ENCODE measurements at regions not wholly inside any gene's neighbourhood (a gene's known extent, or its start where the extent isn't known, plus 50 kb on each side); places are given as distances from the start of the nearest gene placed in this dataset.

DNA sequence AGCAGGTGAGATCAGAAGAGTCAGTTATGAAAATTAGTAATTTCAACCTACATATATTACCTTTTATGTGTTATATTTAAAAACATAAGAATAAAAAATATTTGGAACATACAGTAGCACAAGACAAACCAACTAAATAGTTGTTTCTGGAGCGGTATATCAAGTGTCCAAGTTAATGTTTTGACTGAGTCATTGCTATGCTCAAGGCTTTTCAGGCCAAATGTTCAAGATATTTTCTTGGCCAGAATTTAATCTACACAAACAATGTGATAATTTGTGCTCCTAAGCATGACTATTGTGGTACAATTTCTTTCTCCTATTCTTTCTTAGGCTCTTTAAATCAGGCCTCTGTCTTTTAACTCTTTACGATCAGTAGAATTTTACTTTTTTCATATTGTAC, 412.4 kb downstream of the RAP2B start:
- no peak for TF ChIP-seq CTCF (conservative IDR thresholded peaks at IDR 0.05; ENCODE audit: low read depth, low read length)
- DNase-seq (ENCODE audit: low read depth) = peak; percentile 34
- no peak overlapping the region for H3K4me3 ChIP-seq (ENCODE audit: low read depth, low read length)

DNA sequence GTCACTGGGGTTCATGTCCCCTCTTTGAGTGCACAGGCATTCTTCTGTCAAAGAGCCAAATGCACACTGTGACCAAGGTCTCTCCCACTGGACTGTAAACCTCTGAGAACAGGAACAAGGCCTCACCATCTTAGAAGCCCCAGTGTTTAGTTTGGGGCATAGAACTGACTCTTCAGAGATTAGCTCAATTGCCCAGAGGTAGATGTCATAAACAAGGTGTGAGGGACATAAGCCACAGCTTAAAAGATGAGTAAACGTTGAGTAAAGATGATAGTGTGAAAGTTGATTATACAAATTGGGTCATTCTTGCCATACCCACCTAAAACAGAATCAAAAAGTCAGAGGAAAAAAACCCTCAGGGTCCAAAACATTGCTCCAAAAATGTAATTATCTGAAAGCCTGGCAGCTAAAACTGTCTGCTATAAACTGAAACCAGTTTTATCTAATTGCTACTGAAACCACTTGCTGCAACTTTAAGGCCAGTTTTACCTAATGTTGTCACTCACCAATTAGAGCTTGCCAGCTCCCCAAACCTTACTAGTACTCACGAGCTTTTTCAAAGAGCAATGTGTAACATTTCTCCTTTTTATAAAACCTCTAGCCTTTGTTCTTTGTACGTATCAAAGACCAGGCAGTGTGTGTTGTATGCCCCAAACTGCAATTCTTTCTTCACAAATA, 415.2 kb downstream of the RAP2B start:
- no peak overlapping the region for H3K4me3 ChIP-seq (ENCODE audit: low read depth, low read length)
- DNase-seq (ENCODE audit: low read depth) = no peak
- TF ChIP-seq CTCF (conservative IDR thresholded peaks at IDR 0.05; ENCODE audit: low read depth, low read length) = no peak

- no peak for TF ChIP-seq CTCF (conservative IDR thresholded peaks at IDR 0.05; ENCODE audit: low read depth, low read length)
- H3K4me3 ChIP-seq (ENCODE audit: low read depth, low read length) = no peak overlapping the region
These were observed 416.0 kb downstream of the RAP2B start for GRCh38 chr3:153578046-153578445.

DNA sequence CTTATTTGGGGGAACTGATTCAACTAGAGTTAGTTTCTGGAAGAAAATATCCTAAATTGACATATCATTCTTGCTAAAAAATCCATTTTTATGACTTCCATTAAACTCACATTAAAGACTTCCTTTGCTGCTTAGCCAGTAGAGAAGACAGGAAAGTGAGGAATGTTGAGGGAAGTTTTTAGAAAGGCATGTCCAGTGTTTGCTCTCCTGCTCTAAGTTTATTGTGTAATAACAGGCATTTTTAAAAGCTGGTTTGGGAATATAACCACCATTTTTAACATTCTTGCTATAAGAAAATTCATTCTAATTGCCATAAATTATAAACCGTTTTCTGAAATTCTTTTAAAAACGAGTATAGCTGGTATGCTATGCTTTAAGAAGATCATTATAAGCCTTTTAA, 428.0 kb downstream of the RAP2B start:
- TF ChIP-seq CTCF (conservative IDR thresholded peaks at IDR 0.05; ENCODE audit: low read depth, low read length) = no peak

More at GRCh38 chr3:153578046-153578445, 416.0 kb downstream of the RAP2B start:
- no peak for DNase-seq (ENCODE audit: low read depth)

DNA sequence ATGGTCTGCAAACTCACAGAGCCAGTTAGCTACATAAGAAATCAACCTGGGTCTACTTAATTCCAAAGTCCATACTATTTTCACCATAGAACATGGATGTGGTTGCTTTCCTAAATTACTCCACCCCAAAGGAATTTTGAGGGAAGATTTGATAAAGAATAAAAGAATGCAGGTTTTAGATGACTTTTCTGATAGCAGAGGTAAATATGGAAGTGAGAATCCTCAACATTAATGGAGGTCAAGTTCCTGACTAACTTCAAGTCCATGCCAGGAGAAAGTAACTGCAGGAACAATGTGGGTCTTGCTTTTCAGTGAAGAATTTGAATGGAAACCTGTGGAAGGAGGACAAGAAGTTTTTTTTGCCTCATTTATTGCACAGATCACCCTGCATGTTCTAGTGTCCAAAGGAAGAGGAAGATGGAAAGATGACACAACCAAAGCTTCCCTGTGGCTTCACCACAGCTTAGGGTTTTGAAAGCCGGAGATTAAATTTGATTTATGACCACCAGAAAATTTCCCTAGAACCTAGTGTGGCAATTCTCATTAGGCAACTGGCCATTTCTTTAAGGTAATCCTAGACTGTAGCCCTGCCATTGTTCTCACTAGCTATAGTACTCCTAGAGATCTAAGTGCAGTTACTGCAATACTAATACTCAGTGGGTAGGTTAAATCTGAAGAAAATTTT, 429.7 kb downstream of the RAP2B start:
- no peak overlapping the region for H3K4me3 ChIP-seq (ENCODE audit: low read depth, low read length)
- DNase-seq (ENCODE audit: low read depth) = no peak
- TF ChIP-seq CTCF (conservative IDR thresholded peaks at IDR 0.05; ENCODE audit: low read depth, low read length) = no peak

More for the DNA sequence above, 428.0 kb downstream of the RAP2B start:
- H3K4me3 ChIP-seq (ENCODE audit: low read depth, low read length) = no peak overlapping the region
- DNase-seq (ENCODE audit: low read depth) = no peak

DNA sequence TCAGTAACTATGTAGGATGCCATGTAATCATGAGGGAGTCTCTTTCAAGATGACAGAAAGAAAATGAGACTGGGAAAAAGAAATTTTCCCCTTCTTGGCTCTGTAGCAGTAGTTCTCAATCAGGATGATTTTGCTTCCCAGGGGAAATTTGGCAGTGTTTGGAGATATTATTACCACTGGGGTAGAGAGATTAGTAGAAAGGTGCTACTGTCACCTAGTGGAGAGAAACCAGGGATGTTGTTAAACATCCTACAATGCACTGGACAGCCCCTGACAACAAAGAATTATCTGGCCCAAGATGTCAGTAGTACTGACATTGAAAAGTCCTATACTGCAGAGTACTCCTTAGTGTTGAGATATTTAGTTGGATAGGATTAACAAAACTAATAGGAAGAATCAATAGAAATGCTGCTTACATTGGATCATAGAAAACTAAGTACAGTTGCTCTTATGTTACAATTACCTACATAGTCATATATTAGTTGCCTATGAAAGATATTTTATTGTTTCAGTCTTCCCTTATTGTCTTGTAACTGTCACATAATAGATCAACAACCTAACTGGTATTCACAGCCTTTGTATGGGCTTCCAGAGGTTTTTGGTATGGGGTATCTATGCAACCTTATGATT, 433.3 kb downstream of the RAP2B start:
- peak; percentile 85 for TF ChIP-seq CTCF (conservative IDR thresholded peaks at IDR 0.05; ENCODE audit: low read depth, low read length)

More for the DNA sequence above, 433.3 kb downstream of the RAP2B start:
- no peak overlapping the region for H3K4me3 ChIP-seq (ENCODE audit: low read depth, low read length)
- DNase-seq (ENCODE audit: low read depth) = peak; percentile 78

Measured in choroid plexus epithelial cell (primary cell).